BE2C (cell line): ENCODE measurements at regions not wholly inside any gene's neighbourhood (a gene's known extent, or its start where the extent isn't known, plus 50 kb on each side); places are given as distances from the start of the nearest gene placed in this dataset.

Source experiments
- DNase-seq: peaks from one replicate; pipeline ENCODE4 v3.0.0-alpha.2; 2020
- H3K27me3 ChIP-seq: fragments of 250-450 bp; sonication (Bioruptor Pico); 2 replicates; pipeline ENCODE4 v1.5.1; 2020; ENCODE audit warnings: mild to moderate bottlenecking
- H3K36me3 ChIP-seq: fragments of 250-450 bp; sonication (Bioruptor Pico); 2 replicates; pipeline ENCODE4 v1.5.1; 2020; ENCODE audit warnings: mild to moderate bottlenecking
- H3K4me1 ChIP-seq: fragments of 250-450 bp; sonication (Bioruptor Pico); 2 replicates; pipeline ENCODE4 v1.5.1; 2020
- H3K4me3 ChIP-seq: 2 replicates; pipeline ENCODE4 v1.5.1; 2011; ENCODE audit warnings: low read depth, low read length
- H3K9me3 ChIP-seq: fragments of 250-450 bp; sonication (Bioruptor Pico); 2 replicates; pipeline ENCODE4 v1.5.1; 2020
- TF ChIP-seq, protein P1 (sequence below): IDR thresholded peaks from 2 replicates; pipeline ENCODE4 v1.5.1; 2012; ENCODE audit warnings: mild to moderate bottlenecking, low read depth, low read length

DNA sequence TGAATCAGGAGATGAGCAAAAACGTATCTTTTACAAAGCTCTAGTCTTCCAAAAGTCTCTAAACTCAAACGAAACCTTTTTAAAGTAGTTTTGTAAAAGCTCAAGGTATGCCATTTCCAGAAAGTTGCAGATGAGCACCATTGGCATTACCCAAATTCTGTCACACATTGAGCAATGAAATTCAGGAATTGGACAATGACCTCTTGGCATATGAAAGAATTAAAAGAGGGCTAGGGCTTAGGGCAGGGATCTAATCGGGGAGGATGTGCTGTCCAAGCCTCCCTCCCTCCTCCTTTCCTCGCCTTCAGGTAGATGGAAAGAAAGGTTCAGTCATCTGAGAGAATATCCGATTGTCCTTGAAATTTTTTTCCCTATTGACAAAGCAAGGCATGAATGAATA, 133.1 kb upstream of the CPNE4 start:
- no peaks in the 10 kb centered on the region for H3K9me3 ChIP-seq
- no peak for DNase-seq
- no peaks in the 10 kb centered on the region for H3K36me3 ChIP-seq
- H3K4me1 ChIP-seq: no peaks in the 10 kb centered on the region; the same call in 1 of the 2 replicates
- peaks cover 22% of the 10 kb centered on the region for H3K27me3 ChIP-seq
- TF ChIP-seq, protein P1, sequence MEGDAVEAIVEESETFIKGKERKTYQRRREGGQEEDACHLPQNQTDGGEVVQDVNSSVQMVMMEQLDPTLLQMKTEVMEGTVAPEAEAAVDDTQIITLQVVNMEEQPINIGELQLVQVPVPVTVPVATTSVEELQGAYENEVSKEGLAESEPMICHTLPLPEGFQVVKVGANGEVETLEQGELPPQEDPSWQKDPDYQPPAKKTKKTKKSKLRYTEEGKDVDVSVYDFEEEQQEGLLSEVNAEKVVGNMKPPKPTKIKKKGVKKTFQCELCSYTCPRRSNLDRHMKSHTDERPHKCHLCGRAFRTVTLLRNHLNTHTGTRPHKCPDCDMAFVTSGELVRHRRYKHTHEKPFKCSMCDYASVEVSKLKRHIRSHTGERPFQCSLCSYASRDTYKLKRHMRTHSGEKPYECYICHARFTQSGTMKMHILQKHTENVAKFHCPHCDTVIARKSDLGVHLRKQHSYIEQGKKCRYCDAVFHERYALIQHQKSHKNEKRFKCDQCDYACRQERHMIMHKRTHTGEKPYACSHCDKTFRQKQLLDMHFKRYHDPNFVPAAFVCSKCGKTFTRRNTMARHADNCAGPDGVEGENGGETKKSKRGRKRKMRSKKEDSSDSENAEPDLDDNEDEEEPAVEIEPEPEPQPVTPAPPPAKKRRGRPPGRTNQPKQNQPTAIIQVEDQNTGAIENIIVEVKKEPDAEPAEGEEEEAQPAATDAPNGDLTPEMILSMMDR: no peak
- no peak overlapping the region for H3K4me3 ChIP-seq

DNA sequence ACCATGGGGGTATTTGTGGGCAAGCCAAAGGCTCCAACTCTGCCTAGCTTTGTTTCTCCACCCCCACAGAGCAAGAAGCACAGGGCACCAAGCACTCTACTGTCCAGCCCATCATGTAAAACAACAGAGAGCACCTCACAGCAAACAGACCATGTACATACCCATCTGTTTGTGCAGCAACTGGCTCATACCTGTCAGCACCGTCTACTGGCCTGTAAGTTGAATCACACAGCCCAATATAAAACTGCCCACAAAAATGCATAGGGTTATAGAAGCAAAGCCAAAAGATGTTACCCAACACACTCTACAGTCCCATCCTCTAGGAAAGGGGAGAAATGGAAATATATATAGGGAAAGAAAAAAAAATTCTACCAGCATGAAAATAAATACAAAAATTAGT, 139.7 kb upstream of the CPNE4 start:
- no peaks in the 10 kb centered on the region for H3K9me3 ChIP-seq
- H3K36me3 ChIP-seq: no peaks in the 10 kb centered on the region
- DNase-seq: no peak
- H3K27me3 ChIP-seq: peaks cover 13% of the 10 kb centered on the region
- TF ChIP-seq, protein P1: no peak
- H3K4me1 ChIP-seq: no peaks in the 10 kb centered on the region
- no peak overlapping the region for H3K4me3 ChIP-seq

DNA sequence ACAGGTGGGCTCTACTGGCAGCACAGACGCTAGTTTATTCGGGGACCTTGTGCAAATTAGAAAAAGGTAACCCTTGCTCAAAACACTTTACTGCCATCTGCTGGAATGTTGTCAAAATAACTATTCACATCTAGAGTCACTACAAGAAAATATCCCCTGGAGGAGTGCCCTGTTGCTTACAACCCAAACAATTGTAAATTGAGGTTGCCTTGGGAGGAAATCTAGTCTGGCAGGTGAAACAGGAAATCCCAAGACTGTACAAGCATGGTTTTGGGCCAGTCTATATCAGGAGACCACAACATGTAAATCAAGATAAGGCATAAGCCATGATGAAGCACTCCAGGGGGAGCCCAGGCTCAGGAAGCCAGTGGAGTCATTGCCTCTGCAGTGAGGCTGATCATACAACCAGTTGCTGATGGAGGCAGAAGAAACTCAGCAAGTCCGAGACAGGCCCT, 136.8 kb upstream of the ACP3 start:
- Histone ChIP-seq H3K9me3 (no peaks in the 10 kb centered on the region), H3K36me3 (no peaks in the 10 kb centered on the region), H3K4me3 (no peak overlapping the region), H3K4me1 (no peaks in the 10 kb centered on the region), H3K27me3 (no peaks in the 10 kb centered on the region; the same call in 1 of the 2 replicates)
- TF ChIP-seq, protein P1: peak; percentile 70
- DNase-seq: peak; percentile 18

DNA sequence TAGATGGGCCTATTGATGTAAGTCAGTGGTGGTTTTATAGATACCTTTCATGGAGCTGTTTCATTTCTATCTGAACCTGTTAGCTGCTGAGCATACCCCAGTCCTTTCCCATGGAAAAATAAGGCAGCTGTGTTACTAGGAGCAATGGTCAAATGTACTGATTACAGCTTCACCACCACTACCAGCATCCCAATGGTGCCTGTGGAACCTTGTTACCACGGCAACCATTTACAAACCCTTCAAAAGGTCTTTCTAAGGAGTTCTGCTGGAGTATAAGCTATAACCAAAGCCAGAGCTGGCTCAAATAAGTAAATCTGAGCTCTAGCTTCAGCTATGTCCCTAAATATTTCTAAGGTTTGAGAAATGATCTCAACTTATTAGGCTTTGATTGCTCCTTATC, 133.4 kb upstream of the ACP3 start:
- TF ChIP-seq, protein P1: no peak
- Histone ChIP-seq H3K9me3 (no peaks in the 10 kb centered on the region), H3K27me3 (no peaks in the 10 kb centered on the region; the same call in 1 of the 2 replicates), H3K36me3 (no peaks in the 10 kb centered on the region), H3K4me1 (no peaks in the 10 kb centered on the region), H3K4me3 (no peak overlapping the region)
- no peak for DNase-seq

DNA sequence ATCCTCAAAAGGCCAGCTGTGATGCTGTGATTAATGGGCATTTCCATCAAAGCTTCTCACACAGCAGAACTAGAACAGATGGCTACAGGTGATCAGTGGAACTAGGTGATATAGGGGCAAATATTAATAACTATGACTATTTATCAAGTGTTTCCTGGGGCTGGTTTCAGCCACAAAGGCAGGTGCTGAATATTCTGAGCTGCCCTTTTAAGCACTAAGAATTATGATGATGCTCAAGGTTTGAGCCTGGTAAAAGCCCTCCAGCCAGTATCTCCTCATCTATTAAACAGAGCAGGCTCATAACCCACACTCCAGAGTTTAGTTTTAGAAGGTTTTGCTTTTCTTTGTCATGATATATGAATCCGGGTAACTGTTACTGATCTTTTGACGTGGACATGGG, 129.5 kb upstream of the ACP3 start:
- no peaks in the 10 kb centered on the region for H3K36me3 ChIP-seq
- TF ChIP-seq, protein P1: no peak

DNA sequence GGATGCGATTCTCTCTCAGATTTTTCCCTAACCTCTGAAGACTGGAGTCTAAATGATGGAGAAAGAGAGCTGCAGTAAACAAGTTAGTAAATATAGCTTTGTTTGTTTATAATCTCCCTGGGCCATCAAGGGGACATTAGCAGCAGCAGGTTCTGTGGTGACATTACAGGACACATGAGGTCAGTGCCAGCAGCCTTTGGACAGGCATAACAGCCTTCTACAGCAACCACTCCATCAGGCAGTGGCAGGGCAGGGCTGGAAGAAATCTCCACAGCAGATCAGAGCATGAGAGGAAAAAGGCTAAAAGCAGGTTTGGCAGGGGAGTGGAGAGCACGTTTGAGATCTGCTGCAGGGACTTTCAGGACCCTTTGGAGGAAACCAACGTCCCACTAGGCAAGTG, 127.6 kb upstream of the ACP3 start:
- Histone ChIP-seq H3K27me3 (no peaks in the 10 kb centered on the region), H3K9me3 (no peaks in the 10 kb centered on the region), H3K4me3 (no peak overlapping the region), H3K36me3 (no peaks in the 10 kb centered on the region), H3K4me1 (no peaks in the 10 kb centered on the region; the same call in 1 of the 2 replicates)
- TF ChIP-seq, protein P1: no peak
- DNase-seq: peak; percentile 28

More for the DNA sequence above, 129.5 kb upstream of the ACP3 start:
- Histone ChIP-seq H3K4me1 (no peaks in the 10 kb centered on the region; the same call in 1 of the 2 replicates), H3K27me3 (no peaks in the 10 kb centered on the region), H3K9me3 (no peaks in the 10 kb centered on the region), H3K4me3 (no peak overlapping the region)
- no peak for DNase-seq
